ENCODE measurements at regions not wholly inside any gene's neighbourhood (a gene's known extent, or its start where the extent isn't known, plus 50 kb on each side); places are given as distances from the start of the nearest gene placed in this dataset.

DNA sequence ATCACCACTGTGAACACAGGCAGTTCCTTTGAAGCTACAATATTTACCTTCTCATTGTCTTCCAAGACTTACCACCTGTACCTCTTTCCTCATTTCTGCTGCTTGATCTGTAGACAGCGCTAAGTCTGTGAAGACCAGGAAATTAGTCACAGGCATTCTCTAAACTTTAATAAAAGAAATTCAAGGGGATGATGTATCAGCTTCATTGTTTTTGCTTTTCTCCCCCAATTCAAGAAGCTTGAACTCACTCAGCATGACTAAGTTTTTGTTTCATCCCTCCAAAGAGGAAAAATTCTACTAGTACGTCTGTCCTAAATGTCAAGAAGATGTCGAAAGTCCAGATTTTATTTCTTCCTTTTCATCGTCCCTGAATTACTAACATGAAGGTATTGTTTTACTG is 75.3 kb upstream of the PPP1R9A start:
- WGBS, 2 experiments (ENCODE audit: extremely low coverage in 1 of 2, insufficient coverage in 1 of 2, insufficient read length in 1 of 2, insufficient replicate concordance in 2 of 2, low coverage in 1 of 2, low lambda C conversion rate in 2 of 2, missing lambda C conversion rate in 1 of 2): 96% methylated on average over 4 of the region's 4 CpGs; no CpG with 5 or more reads in 1 of the 2 experiments
- Histone ChIP-seq H3K27ac (ENCODE audit: low read depth, low read length) (no peak overlapping the region), H3K18ac (ENCODE audit: extremely low read depth, low read length) (no peak overlapping the region), H3K4ac (replicated peaks; ENCODE audit: insufficient read length, low read depth, low read length) (no peak overlapping the region), H4K91ac (replicated peaks; ENCODE audit: insufficient read length, low read length) (no peak overlapping the region), H3K36me3 (ENCODE audit: control insufficient read depth in 2 of 4, insufficient read depth in 4 of 4, low read length in 3 of 4) (no peaks in the 10 kb centered on the region), H3K23me2 (ENCODE audit: low read depth, low read length) (no peaks in the 10 kb centered on the region), H2AK5ac (ENCODE audit: low read depth, low read length) (no peak overlapping the region), H2BK120ac (replicated peaks; ENCODE audit: low read depth, low read length) (no peak overlapping the region), H4K20me1 (replicated peaks in 1 of 2; ENCODE audit: control insufficient read depth in 1 of 2, insufficient read depth in 2 of 2, low read length in 2 of 2) (no peaks in the 10 kb centered on the region), H3K27me3 (replicated peaks in 1 of 4; ENCODE audit: control insufficient read depth in 3 of 4, extremely low read depth in 1 of 4, insufficient read depth in 3 of 4, low read length in 3 of 4) (no peaks in the 10 kb centered on the region), H2BK15ac (ENCODE audit: low read length) (no peak overlapping the region), H2BK5ac (ENCODE audit: low read depth, low read length) (no peak overlapping the region), H4K5ac (ENCODE audit: insufficient read length, low read depth, low read length) (no peak overlapping the region), H3K4me2 (ENCODE audit: insufficient read depth in 1 of 2, low read depth in 2 of 2, low read length in 2 of 2) (no peak overlapping the region), H3K14ac (ENCODE audit: insufficient read length) (no peak overlapping the region), H4K8ac (ENCODE audit: extremely low read depth, insufficient read depth, low read length) (no peak overlapping the region), H3K23ac (ENCODE audit: insufficient read length) (no peak overlapping the region), H3K79me1 (ENCODE audit: low read depth, low read length) (no peaks in the 10 kb centered on the region), H3K4me1 (replicated peaks in 1 of 4; ENCODE audit: control insufficient read depth in 3 of 4, insufficient read depth in 4 of 4, low read length in 3 of 4) (no peaks in the 10 kb centered on the region), H3K9ac (replicated peaks in 1 of 4; ENCODE audit: extremely low read depth in 1 of 4, low read depth in 3 of 4, low read length in 3 of 4) (no peak overlapping the region), H2AFZ (ENCODE audit: low read length) (no peak overlapping the region), H2BK20ac (ENCODE audit: low read length) (no peak overlapping the region), H3K56ac (replicated peaks; ENCODE audit: insufficient read length, low read depth, low read length) (no peak overlapping the region), H3K4me3 (ENCODE audit: extremely low read depth in 1 of 4, insufficient read depth in 2 of 4, low read depth in 3 of 4, low read length in 4 of 4) (no peak overlapping the region), H3K9me3 (ENCODE audit: insufficient read depth in 2 of 2, low read depth in 1 of 2, low read length in 1 of 2) (no peaks in the 10 kb centered on the region), H3K79me2 (ENCODE audit: control insufficient read depth in 1 of 2, insufficient read depth in 2 of 2, low read length in 2 of 2) (no peaks in the 10 kb centered on the region), H2BK12ac (ENCODE audit: low read depth, low read length) (no peak overlapping the region)
- ChIA-PET POLR2A (ENCODE audit: partially characterized antibody) (no interaction called here), CTCF (ENCODE audit: partially characterized antibody) (interaction anchor here (0.6 kb wide), 1 partner anchor 369 kb away, joined by 4 read pairs; no protein-coding TSS in a partner anchor)
- TF ChIP-seq, protein P1, sequence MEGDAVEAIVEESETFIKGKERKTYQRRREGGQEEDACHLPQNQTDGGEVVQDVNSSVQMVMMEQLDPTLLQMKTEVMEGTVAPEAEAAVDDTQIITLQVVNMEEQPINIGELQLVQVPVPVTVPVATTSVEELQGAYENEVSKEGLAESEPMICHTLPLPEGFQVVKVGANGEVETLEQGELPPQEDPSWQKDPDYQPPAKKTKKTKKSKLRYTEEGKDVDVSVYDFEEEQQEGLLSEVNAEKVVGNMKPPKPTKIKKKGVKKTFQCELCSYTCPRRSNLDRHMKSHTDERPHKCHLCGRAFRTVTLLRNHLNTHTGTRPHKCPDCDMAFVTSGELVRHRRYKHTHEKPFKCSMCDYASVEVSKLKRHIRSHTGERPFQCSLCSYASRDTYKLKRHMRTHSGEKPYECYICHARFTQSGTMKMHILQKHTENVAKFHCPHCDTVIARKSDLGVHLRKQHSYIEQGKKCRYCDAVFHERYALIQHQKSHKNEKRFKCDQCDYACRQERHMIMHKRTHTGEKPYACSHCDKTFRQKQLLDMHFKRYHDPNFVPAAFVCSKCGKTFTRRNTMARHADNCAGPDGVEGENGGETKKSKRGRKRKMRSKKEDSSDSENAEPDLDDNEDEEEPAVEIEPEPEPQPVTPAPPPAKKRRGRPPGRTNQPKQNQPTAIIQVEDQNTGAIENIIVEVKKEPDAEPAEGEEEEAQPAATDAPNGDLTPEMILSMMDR (IDR thresholded peaks at IDR 0.05; ENCODE audit: control extremely low read depth in 1 of 3, insufficient read depth in 1 of 3, low read depth in 1 of 3, low read length in 3 of 3): no peak
- no peak for DNase-seq (ENCODE audit: low read depth in 1 of 2, low spot score in 2 of 2)
- FAIRE-seq: no peak

Data from H1 (cell line).